C4-2B (cell line): ENCODE measurements at regions not wholly inside any gene's neighbourhood (a gene's known extent, or its start where the extent isn't known, plus 50 kb on each side); places are given as distances from the start of the nearest gene placed in this dataset.
A peak's percentile ranks its signal among the peaks of the same experiment; 100 is the strongest.

Experiments
- ZFX ChIP-seq: fragments of 450-650 bp; IDR thresholded peaks from 2 replicates; pipeline ENCODE4 v1.6.1; 2017
- TF ChIP-seq, protein P1 (sequence below): fragments of 450-650 bp; conservative IDR thresholded peaks from 2 replicates; pipeline ENCODE4 v1.5.1; 2017; ENCODE audit warnings: mild to moderate bottlenecking

DNA sequence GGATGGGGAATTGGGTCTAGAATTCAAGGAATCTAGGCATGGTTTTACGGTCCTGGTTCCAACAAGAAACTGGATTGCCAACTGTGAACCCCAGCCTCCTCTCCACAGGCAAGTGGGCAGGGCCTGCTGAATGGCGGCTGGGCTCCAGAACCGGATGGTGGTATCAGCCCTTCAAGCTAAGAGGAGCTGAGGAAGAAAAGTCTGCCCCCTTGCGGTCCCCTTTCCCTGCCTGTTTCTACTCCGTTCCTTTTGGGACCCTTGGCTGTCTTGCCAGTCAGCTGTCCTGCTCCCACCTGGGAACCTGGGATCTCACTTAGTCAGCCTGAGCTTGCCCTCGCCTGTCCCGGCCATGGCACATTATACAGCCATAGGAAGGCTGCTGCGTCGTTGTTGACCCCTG, 234.4 kb upstream of the DAPK1 start:
- TF ChIP-seq, protein P1, sequence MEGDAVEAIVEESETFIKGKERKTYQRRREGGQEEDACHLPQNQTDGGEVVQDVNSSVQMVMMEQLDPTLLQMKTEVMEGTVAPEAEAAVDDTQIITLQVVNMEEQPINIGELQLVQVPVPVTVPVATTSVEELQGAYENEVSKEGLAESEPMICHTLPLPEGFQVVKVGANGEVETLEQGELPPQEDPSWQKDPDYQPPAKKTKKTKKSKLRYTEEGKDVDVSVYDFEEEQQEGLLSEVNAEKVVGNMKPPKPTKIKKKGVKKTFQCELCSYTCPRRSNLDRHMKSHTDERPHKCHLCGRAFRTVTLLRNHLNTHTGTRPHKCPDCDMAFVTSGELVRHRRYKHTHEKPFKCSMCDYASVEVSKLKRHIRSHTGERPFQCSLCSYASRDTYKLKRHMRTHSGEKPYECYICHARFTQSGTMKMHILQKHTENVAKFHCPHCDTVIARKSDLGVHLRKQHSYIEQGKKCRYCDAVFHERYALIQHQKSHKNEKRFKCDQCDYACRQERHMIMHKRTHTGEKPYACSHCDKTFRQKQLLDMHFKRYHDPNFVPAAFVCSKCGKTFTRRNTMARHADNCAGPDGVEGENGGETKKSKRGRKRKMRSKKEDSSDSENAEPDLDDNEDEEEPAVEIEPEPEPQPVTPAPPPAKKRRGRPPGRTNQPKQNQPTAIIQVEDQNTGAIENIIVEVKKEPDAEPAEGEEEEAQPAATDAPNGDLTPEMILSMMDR, result peak; percentile 57
- TF ChIP-seq ZFX, result no peak
